ENCODE measurements at regions not wholly inside any gene's neighbourhood (a gene's known extent, or its start where the extent isn't known, plus 50 kb on each side); places are given as distances from the start of the nearest gene placed in this dataset.

GRCh38 chr1:165036403-165036802 is 320.1 kb downstream of the LMX1A start:
- H3K27me3 ChIP-seq (ENCODE audit: control insufficient read depth, insufficient read depth, low read length): no peaks in the 10 kb centered on the region
- no peaks in the 10 kb centered on the region for H3K36me3 ChIP-seq (ENCODE audit: control insufficient read depth, insufficient read depth, low read length)
- ChIA-PET POLR2A (no interaction called here), CTCF (no interaction called here)
- TF ChIP-seq CTCF (IDR thresholded peaks at IDR 0.05; ENCODE audit: insufficient read depth, low read depth, low read length): no peak
- no peak for DNase-seq (ENCODE audit: low read depth)
- no peak overlapping the region for H3K4me3 ChIP-seq (ENCODE audit: low read depth, low read length)

- TF ChIP-seq CTCF (IDR thresholded peaks at IDR 0.05; ENCODE audit: insufficient read depth, low read depth, low read length): no peak
- POLR2A ChIA-PET: no interaction called here
- Histone ChIP-seq H3K27me3 (ENCODE audit: control insufficient read depth, insufficient read depth, low read length) (no peaks in the 10 kb centered on the region), H3K36me3 (ENCODE audit: control insufficient read depth, insufficient read depth, low read length) (no peaks in the 10 kb centered on the region), H3K4me3 (ENCODE audit: low read depth, low read length) (no peak overlapping the region)
- DNase-seq (ENCODE audit: low read depth): no peak
- CTCF ChIA-PET: no interaction called here
Observed at GRCh38 chr1:165034136-165034809, 322.2 kb downstream of the LMX1A start.

GRCh38 chr1:165031001-165031400 is 325.5 kb downstream of the LMX1A start:
- Histone ChIP-seq H3K4me3 (ENCODE audit: low read depth, low read length) (no peak overlapping the region), H3K27me3 (ENCODE audit: control insufficient read depth, insufficient read depth, low read length) (no peaks in the 10 kb centered on the region), H3K36me3 (ENCODE audit: control insufficient read depth, insufficient read depth, low read length) (no peaks in the 10 kb centered on the region)
- no peak for TF ChIP-seq CTCF (IDR thresholded peaks at IDR 0.05; ENCODE audit: insufficient read depth, low read depth, low read length)
- DNase-seq (ENCODE audit: low read depth): no peak
- ChIA-PET POLR2A (no interaction called here), CTCF (no interaction called here)

GRCh38 chr1:165025805-165026204 is 330.7 kb downstream of the LMX1A start:
- Histone ChIP-seq H3K27me3 (ENCODE audit: control insufficient read depth, insufficient read depth, low read length) (no peaks in the 10 kb centered on the region), H3K36me3 (ENCODE audit: control insufficient read depth, insufficient read depth, low read length) (no peaks in the 10 kb centered on the region), H3K4me3 (ENCODE audit: low read depth, low read length) (no peak overlapping the region)
- DNase-seq (ENCODE audit: low read depth): no peak
- CTCF ChIA-PET: interaction anchor here (0.6 kb wide), 1 partner anchor 26 kb away, joined by 3 read pairs; no protein-coding TSS in a partner anchor
- no peak for TF ChIP-seq CTCF (IDR thresholded peaks at IDR 0.05; ENCODE audit: insufficient read depth, low read depth, low read length)
- POLR2A ChIA-PET: no interaction called here

GRCh38 chr1:165014753-165015152 is 341.8 kb downstream of the LMX1A start:
- Histone ChIP-seq H3K27me3 (ENCODE audit: control insufficient read depth, insufficient read depth, low read length) (no peaks in the 10 kb centered on the region; the same call in 1 of the 2 replicates), H3K4me3 (ENCODE audit: low read depth, low read length) (no peak overlapping the region), H3K36me3 (ENCODE audit: control insufficient read depth, insufficient read depth, low read length) (no peaks in the 10 kb centered on the region)
- CTCF ChIA-PET: no interaction called here
- TF ChIP-seq CTCF (IDR thresholded peaks at IDR 0.05; ENCODE audit: insufficient read depth, low read depth, low read length): no peak
- no peak for DNase-seq (ENCODE audit: low read depth)
- POLR2A ChIA-PET: no interaction called here

Measured in BJ (cell line).